Activated T-cell treated with anti-CD3 and anti-CD28 coated beads for 1 hour (primary cell): ENCODE measurements at regions not wholly inside any gene's neighbourhood (a gene's known extent, or its start where the extent isn't known, plus 50 kb on each side); places are given as distances from the start of the nearest gene placed in this dataset.

Source experiments
- DNase-seq: peaks from one replicate; pipeline ENCODE4 v3.0.0-alpha.2; 2020; ENCODE audit warnings: low read depth

DNA sequence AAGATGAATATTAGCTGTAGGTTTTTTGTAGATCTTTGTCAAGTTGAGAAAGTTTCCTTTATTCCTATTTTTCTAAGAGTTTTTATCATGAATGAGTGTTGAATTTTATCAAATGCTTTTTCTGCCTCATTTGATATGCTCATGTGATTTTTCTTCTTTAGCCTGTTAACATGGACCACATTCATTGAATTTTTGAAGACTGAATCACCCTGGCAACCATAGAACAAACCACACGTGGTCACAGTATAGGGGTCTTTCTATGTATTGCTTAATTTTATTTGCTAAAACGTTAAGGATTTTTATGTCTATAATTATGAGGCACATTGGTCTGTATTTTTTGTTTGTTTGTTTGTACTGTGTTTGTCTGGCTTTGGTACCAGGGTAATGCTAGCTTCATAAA lies 201.7 kb upstream of the CWC22 start:
- no peak for DNase-seq

DNA sequence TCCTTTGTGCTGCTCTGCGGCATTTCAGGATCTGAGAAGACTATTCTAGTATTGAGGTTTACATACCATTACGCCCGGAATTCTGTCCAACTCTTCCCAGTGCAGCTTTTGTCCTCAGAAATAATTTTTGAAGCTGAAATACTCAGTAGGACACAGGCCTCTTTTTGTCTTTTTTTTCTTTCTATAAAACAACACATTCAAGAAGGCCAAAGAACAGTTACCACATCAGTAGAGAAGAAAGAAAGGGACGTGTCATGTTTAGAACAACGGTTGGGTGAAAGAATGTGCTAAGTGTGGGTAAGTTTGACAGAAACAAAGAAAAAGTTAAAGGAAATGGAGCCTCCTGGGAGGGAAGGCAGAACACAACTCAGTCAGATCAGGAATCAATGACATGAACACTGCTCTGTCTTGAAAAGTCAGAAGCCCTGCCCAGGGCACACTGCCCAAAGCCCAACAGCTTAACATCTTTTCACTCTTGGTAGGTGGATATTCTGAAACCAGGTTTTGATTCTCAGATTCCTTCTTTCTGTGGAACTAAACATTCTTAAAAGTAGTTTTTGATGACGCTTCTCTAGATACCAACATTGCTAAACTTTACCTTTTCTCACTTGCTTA lies 198.6 kb upstream of the CWC22 start:
- no peak for DNase-seq

DNA sequence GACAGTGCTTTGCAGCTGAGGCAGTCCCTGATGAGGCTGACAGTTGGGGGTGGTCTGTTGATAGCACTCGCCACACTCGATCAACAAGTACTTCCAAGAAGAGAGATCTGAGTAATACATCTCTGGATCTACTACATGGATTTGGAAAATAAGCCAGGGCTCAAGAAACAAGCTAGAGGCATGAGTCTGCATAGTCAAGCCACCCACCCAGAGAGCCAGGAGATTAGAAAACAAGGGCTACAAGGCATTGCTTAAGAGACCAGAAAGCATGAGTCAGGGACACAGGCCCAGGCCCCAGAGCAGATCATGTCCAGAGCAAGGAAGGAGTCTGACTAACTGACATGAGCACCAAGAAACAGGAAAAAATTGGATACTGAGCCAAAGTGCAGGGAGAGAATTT lies 196.9 kb upstream of the CWC22 start:
- DNase-seq: no peak

DNA sequence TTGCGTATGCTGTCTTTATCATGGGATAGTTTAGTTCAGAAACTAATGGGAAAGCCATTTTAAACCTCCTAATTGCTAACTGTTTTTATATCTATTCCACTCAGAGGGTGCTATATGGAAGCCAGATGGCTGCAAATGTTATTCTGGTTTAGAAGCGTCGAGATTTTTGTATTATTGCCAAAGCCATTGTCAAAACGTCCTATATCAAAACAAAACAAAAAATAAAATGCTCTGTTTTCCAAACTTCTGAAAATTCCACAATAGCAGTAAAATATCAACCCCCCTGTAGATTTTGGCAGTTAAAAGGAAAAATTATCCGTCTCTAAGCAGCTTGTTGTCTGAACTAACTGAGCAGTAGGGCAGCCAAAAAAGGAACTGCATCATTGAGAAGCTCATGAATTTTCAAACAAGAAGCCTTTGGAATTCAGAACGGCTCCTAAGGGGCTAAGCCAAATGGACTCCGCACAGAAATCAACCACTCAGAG lies 195.4 kb upstream of the CWC22 start:
- no peak for DNase-seq

DNA sequence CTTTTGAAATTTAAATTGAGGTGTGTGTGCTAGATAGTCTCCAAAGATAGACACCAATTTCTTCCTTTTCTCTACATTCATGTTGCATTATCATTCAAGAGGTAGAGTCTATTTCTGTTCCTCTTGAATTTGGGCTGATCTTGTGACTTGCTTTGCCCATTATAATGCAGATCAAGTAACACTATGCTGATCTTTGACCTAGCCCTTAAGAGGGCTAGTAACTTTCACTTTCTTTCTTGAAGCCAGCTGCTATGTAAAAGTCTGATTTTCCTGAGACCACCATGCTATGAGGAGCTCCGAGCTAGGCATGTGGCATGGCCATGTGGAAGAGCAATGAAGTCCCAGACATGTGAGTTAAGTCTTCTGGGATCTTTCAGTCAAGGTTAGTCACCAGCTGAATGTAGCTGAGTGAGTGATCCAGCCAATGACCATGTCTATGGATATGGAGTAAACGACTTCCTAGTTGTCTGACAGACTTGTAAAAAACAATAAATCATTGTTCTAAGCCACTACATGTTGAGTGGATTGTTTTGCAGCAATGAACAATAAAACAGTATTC lies 189.4 kb upstream of the CWC22 start:
- DNase-seq: no peak

DNA sequence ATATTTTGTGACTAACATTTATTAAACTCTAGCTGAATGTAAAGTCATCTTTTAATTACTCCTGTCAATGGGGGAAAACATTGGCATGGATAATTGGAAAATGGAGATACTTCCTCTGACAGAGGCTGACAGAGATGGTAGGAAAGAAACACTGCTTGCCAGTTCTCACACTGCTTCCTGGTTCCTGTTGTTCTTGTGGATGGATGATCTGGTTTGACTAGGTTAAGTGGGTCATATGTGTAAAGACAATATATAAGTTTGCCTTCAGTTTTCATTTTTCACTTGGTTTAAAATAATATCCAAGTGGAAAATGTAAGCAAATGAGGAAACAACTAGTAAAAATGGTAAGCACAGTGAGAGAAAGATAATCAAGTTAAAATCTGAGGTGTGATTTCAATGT lies 188.8 kb upstream of the CWC22 start:
- no peak for DNase-seq

DNA sequence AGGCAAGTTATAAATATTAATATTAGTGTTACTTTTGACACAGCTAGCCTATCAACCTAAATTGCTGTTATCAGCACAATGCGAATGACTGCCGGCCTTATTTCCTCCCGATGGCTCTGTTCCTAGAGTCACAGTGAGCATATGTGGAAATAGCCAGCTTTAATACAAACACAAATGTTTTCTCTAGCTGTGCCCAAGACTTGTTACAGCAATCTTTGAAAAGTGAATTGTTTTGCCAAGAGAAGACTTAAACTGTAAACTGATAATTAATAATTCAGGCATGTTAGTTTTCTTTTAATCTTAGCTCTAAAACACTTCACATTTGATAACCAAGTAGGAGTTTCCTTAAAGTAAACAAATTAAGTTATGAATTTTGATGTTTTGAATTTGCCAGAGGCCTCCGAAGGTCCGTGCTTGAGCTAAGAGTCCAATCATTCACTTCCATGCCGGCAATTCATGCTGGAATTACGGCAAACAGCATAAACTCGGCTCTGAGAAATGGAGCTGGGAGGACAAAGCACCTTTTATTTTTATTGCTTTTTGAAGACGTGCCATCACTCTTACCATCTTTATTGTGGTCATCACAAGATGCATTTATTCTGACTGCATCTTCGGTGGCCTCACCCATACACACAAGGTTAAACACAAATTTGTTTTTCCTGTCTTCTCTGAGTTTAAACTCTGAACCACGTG lies 184.5 kb upstream of the CWC22 start:
- DNase-seq: no peak

DNA sequence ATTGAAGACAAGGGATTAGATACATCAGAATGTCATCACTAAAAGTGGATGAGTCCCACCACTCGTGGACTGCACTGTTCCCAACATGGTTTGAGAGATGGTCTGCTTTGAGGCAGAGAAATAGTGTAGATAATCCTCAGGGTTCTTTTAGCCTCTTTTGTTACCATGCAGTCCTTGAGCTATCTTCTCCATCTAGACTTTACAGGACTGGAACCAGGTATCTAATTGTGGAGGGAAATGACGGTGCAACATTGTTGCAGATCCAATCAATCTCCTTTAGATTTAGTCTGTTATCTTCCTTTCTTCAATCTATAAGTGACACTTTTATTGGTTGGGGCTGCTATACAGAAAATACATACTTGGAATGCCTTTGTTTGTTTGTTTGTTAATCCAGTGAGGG lies 183.8 kb upstream of the CWC22 start:
- no peak for DNase-seq

DNA sequence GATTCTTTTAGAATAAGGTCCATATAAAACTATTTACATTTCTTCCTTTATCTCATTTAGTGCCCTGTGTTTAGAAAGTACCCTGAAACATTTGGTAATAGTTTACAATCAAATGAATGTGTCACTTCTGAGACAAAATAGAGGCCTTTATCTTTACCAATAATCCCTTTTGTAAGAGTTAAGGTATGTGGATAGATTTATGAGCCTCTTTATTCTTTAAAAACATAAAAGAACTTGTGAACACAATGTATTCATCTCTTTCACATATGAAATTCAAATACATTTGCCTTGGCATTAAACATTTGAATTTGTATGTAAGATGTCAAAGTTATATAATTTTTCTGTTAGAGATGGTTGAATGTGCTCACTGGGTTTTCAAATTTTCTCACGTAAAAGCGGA lies 180.5 kb upstream of the CWC22 start:
- no peak for DNase-seq

DNA sequence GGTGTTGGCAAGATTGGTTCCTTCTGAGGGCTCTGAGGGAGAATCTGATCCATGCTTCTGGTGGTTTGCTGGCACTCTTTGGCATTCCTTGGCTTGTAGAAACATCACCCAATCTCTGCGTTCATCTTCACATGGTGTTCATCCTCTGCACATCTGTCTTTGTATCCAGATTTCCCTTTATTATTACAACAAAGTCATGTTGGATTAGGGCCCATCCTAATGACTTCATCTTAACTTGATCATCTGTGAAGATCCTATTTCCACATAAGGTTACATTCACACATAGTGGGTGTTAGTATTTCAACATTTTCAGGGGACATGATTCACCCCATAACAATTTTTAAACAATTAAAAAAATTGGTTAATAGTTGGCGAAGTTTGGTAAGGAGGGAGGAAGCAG lies 177.4 kb upstream of the CWC22 start:
- DNase-seq: no peak

DNA sequence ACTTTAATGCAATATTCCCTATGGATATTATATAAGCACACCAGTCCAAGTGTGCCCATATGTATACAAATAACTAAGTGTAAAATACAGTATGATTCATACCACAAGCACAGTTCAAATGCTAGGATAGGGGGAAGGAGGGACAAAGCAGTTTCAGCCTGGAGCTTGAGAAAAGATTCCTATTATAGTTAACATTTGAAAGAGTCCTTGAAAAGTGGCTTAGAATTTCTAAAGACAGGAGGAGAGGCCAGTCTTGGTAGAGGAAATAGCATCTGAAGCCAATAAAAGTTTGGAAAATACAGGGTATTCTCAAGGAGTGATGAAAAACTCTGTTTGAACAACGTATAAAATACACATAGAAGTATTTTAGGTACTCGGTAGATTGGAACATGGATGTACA lies 173.4 kb upstream of the CWC22 start:
- no peak for DNase-seq

DNA sequence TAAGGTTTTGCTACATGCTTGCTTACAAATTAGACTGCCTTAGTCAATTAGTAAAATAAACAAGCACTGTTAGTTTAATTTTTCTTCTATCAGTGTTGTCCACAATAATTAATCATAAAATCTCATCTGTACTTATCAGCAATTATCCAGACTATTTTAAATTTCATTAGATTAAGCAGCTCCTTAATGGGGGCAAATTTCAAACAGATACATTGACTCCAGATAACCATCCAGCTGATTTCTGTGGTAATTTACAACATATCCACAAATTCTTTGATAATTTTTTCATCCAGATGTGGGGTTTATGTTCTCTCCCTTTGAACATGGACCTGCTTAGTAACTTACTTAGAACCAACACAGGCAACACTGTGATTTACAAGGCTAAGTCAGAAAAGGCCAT lies 170.4 kb upstream of the CWC22 start:
- no peak for DNase-seq

DNA sequence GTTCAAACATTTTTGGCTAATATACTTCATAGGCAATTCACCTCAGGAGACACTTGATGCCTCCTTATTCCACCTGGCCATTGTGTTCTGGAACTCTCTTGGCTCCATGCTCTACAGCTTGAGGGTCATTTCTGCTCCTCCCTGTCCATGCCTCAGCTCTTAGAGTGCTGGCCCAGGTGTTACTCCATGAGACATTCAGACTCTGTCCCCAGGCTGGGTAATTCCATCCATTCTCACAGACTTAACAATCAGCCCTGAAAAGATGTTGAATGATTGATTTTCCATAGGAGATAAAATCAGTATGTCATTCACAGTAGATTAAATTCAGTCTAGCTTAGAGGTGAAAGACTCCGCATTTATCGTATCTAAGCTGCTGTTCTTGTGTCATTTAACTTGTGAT lies 168.6 kb upstream of the CWC22 start:
- no peak for DNase-seq

DNA sequence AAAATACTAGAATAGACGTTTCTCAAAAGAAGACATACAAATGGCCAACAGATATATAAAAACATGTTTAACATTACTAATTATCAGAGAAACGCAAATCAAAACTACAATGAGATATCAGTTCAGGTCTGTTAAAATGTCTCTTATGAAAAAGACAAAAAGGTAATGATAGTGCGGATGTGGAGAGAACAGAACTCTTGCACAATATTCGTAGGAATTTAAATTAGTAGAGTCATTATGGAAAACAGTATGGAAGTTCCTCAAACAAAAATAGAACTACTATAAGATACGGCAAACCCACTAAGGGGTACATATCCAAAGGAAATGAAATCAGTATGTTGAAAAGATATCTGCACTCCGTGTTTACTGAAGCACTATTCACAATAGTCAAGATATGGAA lies 167.5 kb upstream of the CWC22 start:
- no peak for DNase-seq

DNA sequence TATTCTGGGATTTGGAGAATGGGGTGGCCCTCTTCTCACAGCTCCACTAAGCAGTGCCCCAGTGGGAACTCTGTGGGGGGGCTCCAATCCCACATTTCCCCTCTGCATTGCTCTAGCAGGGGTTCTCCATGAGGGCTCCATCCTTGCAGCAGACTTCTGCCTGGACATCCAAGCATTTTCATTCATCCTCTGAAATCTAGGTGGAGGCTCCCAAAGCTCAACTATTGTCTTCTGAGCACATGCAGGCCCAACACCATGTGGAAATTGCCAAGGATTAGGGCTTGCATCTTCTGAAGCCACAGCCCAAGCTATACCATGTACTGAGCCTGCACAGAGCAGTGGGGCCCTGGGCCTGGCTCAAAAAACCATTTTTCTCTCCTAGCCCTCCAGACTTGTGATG lies 162.4 kb upstream of the CWC22 start:
- DNase-seq: no peak

DNA sequence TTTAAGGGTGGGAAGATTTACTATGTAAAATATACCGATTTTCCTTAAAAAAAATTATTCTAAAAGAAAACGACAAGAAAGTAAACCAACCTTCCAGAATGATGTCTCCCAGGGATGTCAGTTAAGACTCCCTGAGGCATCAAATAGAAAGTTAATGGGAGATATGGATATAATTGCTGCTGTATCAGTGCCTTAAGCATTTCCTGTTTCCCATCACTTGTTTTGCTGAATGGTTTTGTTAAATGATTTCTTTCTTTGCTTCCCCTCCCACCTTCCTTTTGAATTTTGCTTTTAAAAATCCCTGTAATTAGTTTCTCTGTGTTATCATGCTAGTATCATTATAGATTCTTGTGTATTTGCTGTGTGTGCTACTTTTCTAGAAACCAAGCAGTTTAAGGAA lies 154.3 kb upstream of the CWC22 start:
- no peak for DNase-seq

DNA sequence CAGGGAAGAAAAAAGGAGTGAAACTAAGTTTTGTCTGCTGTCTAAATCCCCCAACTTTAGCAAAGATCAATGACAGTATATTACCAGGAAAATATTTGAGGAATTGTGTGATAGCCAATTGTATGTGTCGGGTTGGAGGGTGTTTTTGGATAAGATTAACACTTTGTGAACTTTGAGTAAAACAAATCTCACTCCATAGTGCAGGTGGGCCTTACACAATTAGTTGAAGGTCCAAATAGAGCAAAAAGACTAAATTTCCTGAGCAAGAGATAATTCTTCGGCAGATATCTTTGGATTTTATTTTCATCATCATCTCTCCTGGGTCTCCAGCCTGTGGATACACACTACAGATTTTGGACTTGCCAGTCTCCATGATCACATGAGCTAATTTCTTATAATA lies 152.8 kb upstream of the CWC22 start:
- no peak for DNase-seq

DNA sequence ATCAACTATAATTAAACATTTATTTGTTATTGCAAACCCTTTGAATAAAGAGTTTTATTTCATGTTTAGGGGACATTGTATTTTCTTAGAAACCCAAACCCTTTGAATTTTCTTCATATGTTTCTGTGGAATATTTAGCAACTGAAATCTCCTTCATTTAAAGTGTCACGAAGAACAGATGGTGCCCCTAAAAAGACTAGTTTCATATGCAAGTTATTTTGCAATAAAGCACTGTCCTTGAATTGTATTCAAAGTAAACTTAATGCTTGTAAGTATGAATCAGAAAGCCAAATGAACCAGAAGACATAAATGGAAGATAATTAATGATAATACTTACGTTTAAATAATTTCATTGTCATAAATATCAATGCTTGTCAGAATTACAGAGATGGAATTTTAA lies 151.9 kb upstream of the CWC22 start:
- DNase-seq: no peak

DNA sequence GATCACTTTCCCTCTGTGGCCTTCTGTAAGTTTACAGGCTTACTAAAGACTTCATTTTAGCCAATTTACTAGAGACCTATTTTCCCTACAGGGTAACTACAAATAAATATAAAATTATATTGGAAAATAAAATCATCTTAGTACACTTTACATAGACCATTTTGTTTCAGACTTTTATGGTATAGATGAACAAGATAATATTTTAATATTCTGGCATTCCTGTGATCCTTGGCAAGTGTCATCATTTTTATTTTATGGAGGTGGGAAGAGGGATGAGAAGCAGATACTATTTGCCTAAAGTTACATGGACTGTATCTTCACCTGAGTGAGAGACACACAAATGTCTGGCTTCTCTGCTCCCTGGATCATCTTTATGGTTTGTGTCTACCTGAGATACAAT lies 149.6 kb upstream of the CWC22 start:
- DNase-seq: no peak

DNA sequence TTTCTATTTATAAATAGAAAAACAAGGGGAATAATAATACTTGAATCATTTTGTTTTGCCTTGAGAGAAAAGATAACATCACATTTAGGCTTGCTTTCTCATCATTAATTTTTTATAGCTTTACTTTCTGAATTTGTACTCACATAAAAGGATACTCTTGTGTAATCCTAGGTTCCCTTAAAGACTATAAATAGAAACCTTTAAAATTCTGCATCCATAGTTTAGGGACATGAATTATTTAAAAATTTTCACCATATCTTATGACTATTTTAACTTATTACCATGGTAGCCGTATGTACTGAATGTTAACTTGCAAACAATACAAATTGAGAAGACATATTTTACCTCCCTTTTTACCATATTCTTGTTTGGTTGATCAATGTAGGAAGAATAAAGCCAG lies 143.5 kb upstream of the CWC22 start:
- no peak for DNase-seq

DNA sequence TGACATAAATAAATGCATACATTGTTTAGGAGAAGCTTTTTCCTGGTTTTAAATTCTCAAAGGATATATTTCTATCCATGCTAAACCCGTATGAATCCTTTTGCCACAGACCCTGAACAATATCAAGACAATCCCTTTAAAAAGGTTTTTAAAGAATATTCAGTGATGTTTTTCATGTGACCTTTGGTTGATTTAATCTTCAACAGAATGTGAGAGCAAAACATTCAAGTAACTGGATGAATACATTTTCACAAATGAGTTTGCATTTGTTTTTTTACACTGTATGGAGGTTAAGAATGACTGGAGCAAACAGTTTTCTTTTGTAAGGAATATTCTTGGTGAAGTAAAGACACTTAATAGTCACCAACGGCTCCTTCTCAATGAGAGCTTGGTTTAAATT lies 139.4 kb upstream of the CWC22 start:
- DNase-seq: no peak

DNA sequence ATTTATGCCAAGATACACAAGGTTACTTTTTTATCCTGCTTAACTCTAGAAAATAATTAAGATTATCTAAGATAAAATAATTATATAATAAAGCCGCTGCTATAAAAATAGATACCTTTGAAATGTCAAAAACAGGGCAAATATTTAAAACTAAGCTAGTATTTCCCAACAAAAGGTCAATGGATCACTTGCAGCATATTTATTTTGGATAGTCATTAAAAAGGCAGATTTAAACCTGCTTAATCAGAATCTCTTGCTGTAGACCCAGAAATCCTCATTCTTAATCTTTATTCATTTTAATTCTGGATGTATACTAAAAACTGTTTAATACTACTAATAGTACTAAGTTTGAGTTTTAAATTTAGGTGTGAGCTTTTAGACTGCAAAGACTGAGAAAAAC lies 139.0 kb upstream of the CWC22 start:
- DNase-seq: no peak

DNA sequence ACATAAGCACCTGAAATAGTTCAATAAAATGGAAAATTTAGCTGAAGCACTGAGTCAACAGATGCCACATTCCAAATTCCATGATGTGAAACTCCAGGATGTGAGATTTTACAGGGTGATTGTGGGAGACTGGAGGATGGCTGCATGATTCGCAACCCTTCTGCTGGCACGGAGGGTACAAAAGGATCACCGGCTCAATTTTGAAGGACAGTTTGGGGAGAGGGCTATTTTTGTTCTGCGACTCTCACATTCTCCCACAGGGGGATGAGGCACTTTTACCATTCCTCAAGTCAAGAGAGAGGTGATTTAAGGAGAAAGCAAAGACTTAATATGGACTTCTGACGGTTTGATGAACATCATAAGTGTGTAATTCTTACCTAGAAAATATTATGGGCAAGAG lies 138.1 kb upstream of the CWC22 start:
- no peak for DNase-seq

DNA sequence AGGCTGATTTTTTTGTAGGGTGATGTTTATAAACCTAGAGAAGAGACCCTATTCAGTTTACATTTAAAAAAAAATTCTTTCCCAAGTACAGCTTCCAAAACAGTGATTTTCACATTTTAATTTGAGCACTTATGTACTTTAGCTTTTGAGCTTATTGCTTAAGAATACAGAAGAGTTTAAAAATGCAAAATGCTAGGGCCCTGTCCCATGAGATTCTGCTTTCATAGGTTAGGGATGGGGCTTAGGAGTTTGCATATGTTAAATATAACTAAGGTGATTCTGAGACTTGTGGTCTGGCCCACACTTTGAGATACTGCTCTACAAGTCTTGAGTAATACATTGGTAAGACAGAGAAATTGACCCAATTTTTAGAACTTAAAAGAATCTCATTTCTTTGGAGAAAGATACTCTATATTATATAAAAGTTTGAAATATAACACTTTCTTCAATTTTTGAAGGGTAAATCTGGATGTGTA lies 137.3 kb upstream of the CWC22 start:
- DNase-seq: no peak
